CD14-positive monocyte (primary cell): ENCODE measurements at regions not wholly inside any gene's neighbourhood (a gene's known extent, or its start where the extent isn't known, plus 50 kb on each side); places are given as distances from the start of the nearest gene placed in this dataset.

Experiments
- DNase-seq, 3 donors: peaks; one replicate each; pipeline ENCODE4 v3.0.0-alpha.2; 2011 to 2022
- H2AFZ ChIP-seq: 2 replicates; pipeline ENCODE4 v1.6.0; 2012; ENCODE audit warnings: mild to moderate bottlenecking, low read depth, low read length, inconsistent platforms; ENCODE audit not compliant: insufficient read depth, poor library complexity, severe bottlenecking
- H3K27ac ChIP-seq, 2 donors: 1 replicate in 1 of 2; 2 replicates in 1 of 2; pipeline ENCODE4 v1.5.1; 2012 to 2013; ENCODE audit warnings: low read length in 2 of 2, control low read depth in 1 of 2, inconsistent platforms in 1 of 2, low read depth in 1 of 2, mild to moderate bottlenecking in 1 of 2
- H3K27me3 ChIP-seq, 2 donors: one replicate each; pipeline versions ENCODE4 v1.6.0 to v1.6.1; 2011 to 2013; ENCODE audit warnings: low read length in 2 of 2; ENCODE audit not compliant: control insufficient read depth in 2 of 2, insufficient read depth in 2 of 2
- H3K36me3 ChIP-seq, 2 donors: replicated peaks in 1 of 2; 1 replicate in 1 of 2; 2 replicates in 1 of 2; pipeline versions ENCODE4 v1.5.1 to v1.6.1; 2012 to 2013; ENCODE audit warnings: low read length in 2 of 2, control low read depth in 1 of 2, inconsistent platforms in 1 of 2, mild to moderate bottlenecking in 1 of 2; ENCODE audit not compliant: insufficient read depth in 2 of 2, control insufficient read depth in 1 of 2
- H3K4me1 ChIP-seq, 2 donors: 1 replicate in 1 of 2; 2 replicates in 1 of 2; pipeline versions ENCODE4 v1.5.1 to v1.6.1; 2012 to 2013; ENCODE audit warnings: low read length in 2 of 2, control low read depth in 1 of 2, inconsistent platforms in 1 of 2, mild to moderate bottlenecking in 1 of 2, moderate library complexity in 1 of 2; ENCODE audit not compliant: insufficient read depth in 2 of 2, control insufficient read depth in 1 of 2
- H3K4me2 ChIP-seq: replicated peaks from 2 replicates; pipeline ENCODE3; 2012; ENCODE audit warnings: low read length, moderate library complexity, mild to moderate bottlenecking; ENCODE audit not compliant: poor library complexity, severe bottlenecking; ENCODE audit errors: extremely low read depth
- H3K4me3 ChIP-seq, 3 experiments: fragments of 200-600 bp in 1 of 3; sonication (generic) in 1 of 3; replicated peaks in 1 of 3; 1 replicate in 2 of 3; 2 replicates in 1 of 3; pipeline ENCODE4 v1.5.1; 2011 to 2013; ENCODE audit warnings: low read length in 3 of 3, mild to moderate bottlenecking in 3 of 3, control low read depth in 2 of 3, low read depth in 2 of 3, inconsistent platforms in 1 of 3, moderate library complexity in 1 of 3
- H3K79me2 ChIP-seq: 2 replicates; pipeline ENCODE4 v1.6.0; 2012; ENCODE audit warnings: mild to moderate bottlenecking, control low read depth, inconsistent platforms, low read length, moderate library complexity; ENCODE audit not compliant: insufficient read depth
- H3K9ac ChIP-seq: 2 replicates; pipeline ENCODE4 v1.6.0; 2017; ENCODE audit warnings: low read length, mild to moderate bottlenecking; ENCODE audit not compliant: insufficient read depth, poor library complexity, severe bottlenecking
- H3K9me3 ChIP-seq, 2 donors: replicated peaks in 1 of 2; 1 replicate in 1 of 2; 2 replicates in 1 of 2; pipeline versions ENCODE4 v1.5.1 to v1.6.1; 2012 to 2013; ENCODE audit warnings: low read length in 2 of 2, control low read depth in 1 of 2; ENCODE audit not compliant: control insufficient read depth in 1 of 2, insufficient read depth in 1 of 2
- H4K20me1 ChIP-seq: 2 replicates; pipeline ENCODE4 v1.6.0; 2012; ENCODE audit warnings: mild to moderate bottlenecking, low read length, control low read depth, moderate library complexity; ENCODE audit not compliant: insufficient read depth
- H3K27ac Mint-ChIP-seq, 7 donors: one replicate each; pipeline ENCODE4 v1.8.0; 2020; ENCODE audit warnings: mild to moderate bottlenecking in 7 of 7, mixed read lengths in 7 of 7, moderate library complexity in 6 of 7, inconsistent platforms in 2 of 7
- H3K27me3 Mint-ChIP-seq, 3 donors: one replicate each; pipeline ENCODE4 v1.8.0; 2021 to 2022; ENCODE audit warnings: low read depth in 3 of 3, mild to moderate bottlenecking in 3 of 3, mixed read lengths in 3 of 3, moderate library complexity in 3 of 3, inconsistent platforms in 1 of 3
- H3K36me3 Mint-ChIP-seq, 2 donors: one replicate each; pipeline ENCODE4 v1.8.0; 2020; ENCODE audit warnings: mixed read lengths in 2 of 2, inconsistent platforms in 1 of 2, mild to moderate bottlenecking in 1 of 2
- H3K4me1 Mint-ChIP-seq: one replicate; pipeline ENCODE4 v1.8.0; 2020; ENCODE audit warnings: mild to moderate bottlenecking, mixed read lengths
- H3K4me3 Mint-ChIP-seq, 2 donors: one replicate each; pipeline ENCODE4 v1.8.0; 2020; ENCODE audit warnings: mild to moderate bottlenecking in 2 of 2, mixed read lengths in 2 of 2, moderate library complexity in 1 of 2
- H3K9me3 Mint-ChIP-seq, 7 donors: one replicate each; pipeline ENCODE4 v1.8.0; 2020 to 2022; ENCODE audit warnings: mixed read lengths in 7 of 7, mild to moderate bottlenecking in 6 of 7, moderate library complexity in 6 of 7, inconsistent platforms in 2 of 7
- CTCF ChIP-seq: fragments of 200-600 bp; IDR thresholded peaks from one replicate; pipeline ENCODE4 v1.8.0; 2022; ENCODE audit warnings: antibody characterized with exemption, mild to moderate bottlenecking
- intact Hi-C, 2 donors: fragments of 100-400 bp; cut with micrococcal nuclease; formaldehyde crosslinking; loops; one replicate each; pipeline versions ENCODE4 v1.15.0 to v1.15.1; 2023

- no peak overlapping the region for H3K9ac ChIP-seq
- Mint-ChIP-seq H3K36me3 (no peaks in the 10 kb centered on the region), H3K27me3 (no peaks in the 10 kb centered on the region), H3K4me3 (no peak overlapping the region), H3K9me3 (peaks cover 2 to 14% (median 6%) of the 10 kb centered on the region in 7 donors), H3K27ac (no peak overlapping the region), H3K4me1 (peaks cover 2% of the 10 kb centered on the region)
- no peaks in the 10 kb centered on the region for H3K36me3 ChIP-seq
- intact Hi-C loops = no loop called here
- DNase-seq = no peak
- no peaks in the 10 kb centered on the region for H4K20me1 ChIP-seq
- no peak overlapping the region for H3K4me2 ChIP-seq
- no peak for TF ChIP-seq CTCF
- no peak overlapping the region for H2AFZ ChIP-seq
- H3K4me1 ChIP-seq = no peaks in the 10 kb centered on the region
- no peaks in the 10 kb centered on the region for H3K79me2 ChIP-seq
- H3K4me3 ChIP-seq = no peak overlapping the region
- peaks cover 0 to 6% of the 10 kb centered on the region in 2 donors for H3K9me3 ChIP-seq
- no peak overlapping the region for H3K27ac ChIP-seq
- H3K27me3 ChIP-seq = no peaks in the 10 kb centered on the region
Measured at GRCh38 chr5:74098456-74098855, 472.5 kb downstream of the ARHGEF28 start.

GRCh38 chr5:74096325-74096724 lies 470.3 kb downstream of the ARHGEF28 start:
- intact Hi-C loops = no loop called here
- peaks cover 0 to 2% (median 0%) of the 10 kb centered on the region in 3 donors for H3K27me3 Mint-ChIP-seq

More at GRCh38 chr5:74096325-74096724, 470.3 kb downstream of the ARHGEF28 start:
- H3K4me1 ChIP-seq = no peaks in the 10 kb centered on the region
- H3K4me3 ChIP-seq = no peak overlapping the region
- H3K4me1 Mint-ChIP-seq = no peaks in the 10 kb centered on the region
- no peak overlapping the region for H3K27ac ChIP-seq
- H2AFZ ChIP-seq = no peak overlapping the region
- no peaks in the 10 kb centered on the region for H3K36me3 ChIP-seq
- no peak for DNase-seq
- H3K4me3 Mint-ChIP-seq = no peak overlapping the region
- H3K9ac ChIP-seq = no peak overlapping the region
- peaks cover 2 to 12% (median 6%) of the 10 kb centered on the region in 7 donors for H3K9me3 Mint-ChIP-seq
- H3K27me3 ChIP-seq = no peaks in the 10 kb centered on the region
- no peak overlapping the region for H3K4me2 ChIP-seq
- no peak for TF ChIP-seq CTCF
- H3K9me3 ChIP-seq = peaks cover 0 to 6% of the 10 kb centered on the region in 2 donors
- no peak overlapping the region for H3K27ac Mint-ChIP-seq
- H4K20me1 ChIP-seq = no peaks in the 10 kb centered on the region
- H3K79me2 ChIP-seq = no peaks in the 10 kb centered on the region
- H3K36me3 Mint-ChIP-seq = no peaks in the 10 kb centered on the region
